Uterus (tissue), 2 donors: ENCODE measurements at regions not wholly inside any gene's neighbourhood (a gene's known extent, or its start where the extent isn't known, plus 50 kb on each side); places are given as distances from the start of the nearest gene placed in this dataset.

Experiments used
- CTCF ChIP-seq, 4 experiments: fragments of 200-600 bp in 2 of 4; fragments of 450-650 bp in 2 of 4; sonication (generic) in 2 of 4; IDR thresholded peaks; one replicate each; pipeline ENCODE4 v1.5.1; 2016 to 2019; ENCODE audit warnings: antibody characterized with exemption in 4 of 4, mild to moderate bottlenecking in 2 of 4, moderate library complexity in 1 of 4
- POLR2A ChIP-seq, 2 donors: fragments of 450-650 bp; IDR thresholded peaks; one replicate each; pipeline ENCODE4 v1.6.1; 2016; ENCODE audit warnings: antibody characterized with exemption in 2 of 2, mild to moderate bottlenecking in 1 of 2, moderate library complexity in 1 of 2

DNA sequence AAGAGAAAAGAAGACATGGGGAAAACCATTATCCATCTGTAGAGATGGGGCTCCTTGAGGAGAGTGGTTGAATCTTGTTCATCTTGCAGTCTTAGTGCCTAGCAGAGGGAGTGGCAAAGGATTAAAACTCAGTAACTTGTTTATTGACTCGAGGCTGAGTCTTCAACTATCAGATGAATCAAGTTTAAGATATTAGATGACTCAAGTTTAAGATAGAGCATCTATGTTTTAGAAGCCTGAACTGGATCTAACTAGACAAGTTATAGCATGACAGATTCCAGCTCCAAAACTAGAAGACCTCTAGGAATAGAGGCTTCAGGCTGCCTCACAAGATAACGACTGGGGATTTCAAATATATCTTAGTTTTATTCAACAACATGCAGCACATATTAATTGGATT is 2277.2 kb upstream of the WWC1 start:
- no peak for TF ChIP-seq CTCF (IDR thresholded peaks at IDR 0.05)
- no peak for TF ChIP-seq POLR2A (IDR thresholded peaks at IDR 0.05)
